ENCODE measurements at regions not wholly inside any gene's neighbourhood (a gene's known extent, or its start where the extent isn't known, plus 50 kb on each side); places are given as distances from the start of the nearest gene placed in this dataset.
"Not testable (repeated sequence)": the region's sequence is repeated elsewhere in the genome, so short reads cannot be mapped to it uniquely, and the experiment has no call there.

DNA sequence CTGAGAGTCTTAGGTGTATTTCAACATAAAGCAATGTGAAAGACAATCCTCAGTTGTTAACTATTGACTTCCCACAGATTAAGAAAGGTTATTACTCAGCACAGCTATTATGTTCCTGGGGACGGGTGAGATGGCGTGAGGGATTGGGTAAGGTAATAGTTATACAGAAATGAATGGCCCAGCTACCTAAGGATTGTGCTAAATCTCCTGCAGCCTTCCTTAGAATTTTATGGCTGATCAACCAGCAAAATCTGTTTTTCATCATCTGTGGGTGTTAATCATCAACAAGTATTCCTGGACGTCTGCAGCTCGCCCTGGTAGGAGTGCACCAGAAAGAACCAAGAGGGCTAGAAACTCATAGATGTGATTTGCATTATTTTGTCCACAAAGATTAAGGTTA is 146.0 kb upstream of the IVNS1ABP start:
- Histone ChIP-seq H3K79me2 (ENCODE audit: insufficient read depth, low read length) (no peaks in the 10 kb centered on the region), H3K9me3 (ENCODE audit: insufficient read depth, low read length, severe bottlenecking) (no peaks in the 10 kb centered on the region), H3K27me3 (ENCODE audit: insufficient read depth, low read length, poor library complexity) (no peaks in the 10 kb centered on the region), H3K36me3 (ENCODE audit: insufficient read depth, low read length) (no peaks in the 10 kb centered on the region), H3K4me1 (ENCODE audit: insufficient read depth, low read length) (no peaks in the 10 kb centered on the region), H3K27ac (ENCODE audit: low read length) (no peak overlapping the region), H2AFZ (ENCODE audit: low read depth, low read length) (no peak overlapping the region), H3K9ac (ENCODE audit: low read depth, low read length) (no peak overlapping the region), H3K4me3 (ENCODE audit: low read depth in 1 of 2, low read length in 2 of 2) (no peak overlapping the region), H3K4me2 (ENCODE audit: insufficient read depth, low read length) (no peak overlapping the region), H4K20me1 (ENCODE audit: insufficient read depth, low read length) (no peaks in the 10 kb centered on the region)
- DNase-seq: no peak
- no peak for TF ChIP-seq EZH2 (IDR thresholded peaks at IDR 0.05; ENCODE audit: borderline replicate concordance, low read depth, low read length, severe bottlenecking)
- no peak for TF ChIP-seq CTCF (IDR thresholded peaks at IDR 0.05; ENCODE audit: borderline replicate concordance, extremely low read depth, low read length, poor library complexity, severe bottlenecking)
- ATAC-seq (ENCODE audit: insufficient read depth, low read depth): no peak

DNA sequence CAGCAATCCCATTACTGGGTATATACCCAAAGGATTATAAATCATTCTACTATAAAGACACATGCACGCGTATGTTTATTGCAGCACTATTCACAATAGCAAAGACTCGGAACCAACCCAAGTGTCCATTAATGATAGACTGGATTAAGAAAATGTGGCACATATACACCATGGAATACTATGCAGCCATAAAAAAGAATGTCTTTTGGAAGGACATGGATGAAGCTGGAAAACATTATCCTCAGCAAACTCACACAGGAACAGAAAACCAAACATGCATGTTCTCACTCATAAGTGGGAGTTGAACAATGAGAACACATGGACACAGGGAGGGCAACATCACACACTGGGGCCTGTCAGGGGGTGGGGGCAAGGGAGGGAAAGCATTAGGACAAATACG is 143.7 kb upstream of the IVNS1ABP start:
- ATAC-seq (ENCODE audit: insufficient read depth, low read depth); H3K9me3 ChIP-seq (ENCODE audit: insufficient read depth, low read length, severe bottlenecking); H3K4me2 ChIP-seq (ENCODE audit: insufficient read depth, low read length); H2AFZ ChIP-seq (ENCODE audit: low read depth, low read length); H3K9ac ChIP-seq (ENCODE audit: low read depth, low read length); H3K27ac ChIP-seq (ENCODE audit: low read length); H3K27me3 ChIP-seq (ENCODE audit: insufficient read depth, low read length, poor library complexity); H3K4me3 ChIP-seq (ENCODE audit: low read depth in 1 of 2, low read length in 2 of 2); H3K4me1 ChIP-seq (ENCODE audit: insufficient read depth, low read length); H4K20me1 ChIP-seq (ENCODE audit: insufficient read depth, low read length); DNase-seq; H3K79me2 ChIP-seq (ENCODE audit: insufficient read depth, low read length); H3K36me3 ChIP-seq (ENCODE audit: insufficient read depth, low read length): not testable (repeated sequence)

- Histone ChIP-seq H3K4me3 (ENCODE audit: low read depth in 1 of 2, low read length in 2 of 2) (no peak overlapping the region), H3K9ac (ENCODE audit: low read depth, low read length) (no peak overlapping the region), H3K36me3 (ENCODE audit: insufficient read depth, low read length) (no peaks in the 10 kb centered on the region), H3K4me2 (ENCODE audit: insufficient read depth, low read length) (no peak overlapping the region), H3K27me3 (ENCODE audit: insufficient read depth, low read length, poor library complexity) (no peaks in the 10 kb centered on the region), H3K27ac (ENCODE audit: low read length) (no peak overlapping the region), H4K20me1 (ENCODE audit: insufficient read depth, low read length) (no peaks in the 10 kb centered on the region), H2AFZ (ENCODE audit: low read depth, low read length) (no peak overlapping the region), H3K79me2 (ENCODE audit: insufficient read depth, low read length) (no peaks in the 10 kb centered on the region), H3K9me3 (ENCODE audit: insufficient read depth, low read length, severe bottlenecking) (no peaks in the 10 kb centered on the region), H3K4me1 (ENCODE audit: insufficient read depth, low read length) (no peaks in the 10 kb centered on the region)
- DNase-seq (no peak), ATAC-seq (ENCODE audit: insufficient read depth, low read depth) (no peak)
- no peak for TF ChIP-seq EZH2 (IDR thresholded peaks at IDR 0.05; ENCODE audit: borderline replicate concordance, low read depth, low read length, severe bottlenecking)
- no peak for TF ChIP-seq CTCF (IDR thresholded peaks at IDR 0.05; ENCODE audit: borderline replicate concordance, extremely low read depth, low read length, poor library complexity, severe bottlenecking)
Measured at GRCh38 chr1:185459141-185459540, 142.1 kb upstream of the IVNS1ABP start.

- no peaks in the 10 kb centered on the region for H3K9me3 ChIP-seq (ENCODE audit: insufficient read depth, low read length, severe bottlenecking)
- no peaks in the 10 kb centered on the region for H3K36me3 ChIP-seq (ENCODE audit: insufficient read depth, low read length)
- H3K4me1 ChIP-seq (ENCODE audit: insufficient read depth, low read length): no peaks in the 10 kb centered on the region
- H4K20me1 ChIP-seq (ENCODE audit: insufficient read depth, low read length): no peaks in the 10 kb centered on the region
- no peaks in the 10 kb centered on the region for H3K27me3 ChIP-seq (ENCODE audit: insufficient read depth, low read length, poor library complexity)
- no peak overlapping the region for H3K4me3 ChIP-seq (ENCODE audit: low read depth in 1 of 2, low read length in 2 of 2)
- no peaks in the 10 kb centered on the region for H3K79me2 ChIP-seq (ENCODE audit: insufficient read depth, low read length)
- ATAC-seq (ENCODE audit: insufficient read depth, low read depth) (no peak), DNase-seq (no peak)
- no peak overlapping the region for H3K27ac ChIP-seq (ENCODE audit: low read length)
- no peak overlapping the region for H3K4me2 ChIP-seq (ENCODE audit: insufficient read depth, low read length)
- no peak overlapping the region for H3K9ac ChIP-seq (ENCODE audit: low read depth, low read length)
- TF ChIP-seq CTCF (IDR thresholded peaks at IDR 0.05; ENCODE audit: borderline replicate concordance, extremely low read depth, low read length, poor library complexity, severe bottlenecking): no peak
- TF ChIP-seq EZH2 (IDR thresholded peaks at IDR 0.05; ENCODE audit: borderline replicate concordance, low read depth, low read length, severe bottlenecking): no peak
- no peak overlapping the region for H2AFZ ChIP-seq (ENCODE audit: low read depth, low read length)
Measured at GRCh38 chr1:185458670-185459069, 141.6 kb upstream of the IVNS1ABP start.
